Activated T-cell treated with anti-CD3 and anti-CD28 coated beads, Interleukin-2, amount 50 U/mL, for 4 hours (primary cell): ENCODE measurements at regions not wholly inside any gene's neighbourhood (a gene's known extent, or its start where the extent isn't known, plus 50 kb on each side); places are given as distances from the start of the nearest gene placed in this dataset.

Source experiments
- ATAC-seq, 2 donors: fragments of 200-7000 bp; cut with Tn5 transposase; one replicate each; pipeline ENCODE4 v1.10.0; 2021
- DNase-seq: peaks from one replicate; pipeline ENCODE4 v3.0.0-alpha.2; 2020
- H3K27me3 Mint-ChIP-seq: one replicate; pipeline ENCODE4 v1.8.0; 2021; ENCODE audit warnings: low read depth, mixed read lengths
- H3K36me3 Mint-ChIP-seq: one replicate; pipeline ENCODE4 v1.8.0; 2022; ENCODE audit warnings: mixed read lengths; ENCODE audit not compliant: insufficient read depth
- H3K4me1 Mint-ChIP-seq: one replicate; pipeline ENCODE4 v1.8.0; 2021; ENCODE audit warnings: low read depth, mixed read lengths
- H3K4me3 Mint-ChIP-seq: one replicate; pipeline ENCODE4 v1.8.0; 2021; ENCODE audit warnings: mild to moderate bottlenecking, moderate library complexity, mixed read lengths
- H3K9me3 Mint-ChIP-seq: one replicate; pipeline ENCODE4 v1.8.0; 2021; ENCODE audit warnings: mixed read lengths

DNA sequence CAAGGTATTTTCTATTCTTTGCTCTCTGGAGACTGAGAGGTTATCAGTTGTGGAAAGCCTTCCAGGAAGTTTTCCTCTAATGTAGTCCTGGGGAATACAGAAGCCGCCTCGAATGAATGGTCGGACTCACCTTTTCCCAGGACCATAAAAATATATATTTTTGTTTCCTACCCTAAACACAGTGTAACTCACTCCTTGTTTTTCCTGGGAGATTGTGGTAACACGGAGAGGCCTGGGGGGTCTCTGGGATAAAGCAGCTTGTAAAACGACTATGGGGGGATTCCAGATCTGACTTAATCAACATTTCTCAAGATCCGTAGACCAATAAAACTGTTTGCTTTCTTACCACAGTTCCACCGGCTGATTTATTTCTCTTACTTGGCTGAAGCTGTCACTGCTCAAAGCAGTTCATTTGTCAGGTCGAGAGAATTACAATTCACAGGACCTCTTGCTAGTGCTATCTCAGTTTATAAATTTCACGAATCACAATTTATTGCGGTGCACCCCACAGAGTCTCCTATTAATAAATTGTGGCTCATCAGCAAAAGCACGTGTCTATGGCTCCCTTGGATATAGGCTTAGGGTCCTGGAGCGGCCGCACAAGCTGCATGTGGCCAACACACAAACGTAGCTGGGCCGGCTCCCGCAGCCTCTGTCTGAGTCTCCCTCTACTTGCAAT is 176.3 kb upstream of the BMPER start:
- Mint-ChIP-seq H3K9me3 (peaks cover 3% of the 10 kb centered on the region), H3K4me1 (no peaks in the 10 kb centered on the region), H3K4me3 (no peak overlapping the region), H3K36me3 (peaks cover 8% of the 10 kb centered on the region), H3K27me3 (no peaks in the 10 kb centered on the region)
- DNase-seq = no peak
- no peak for ATAC-seq

DNA sequence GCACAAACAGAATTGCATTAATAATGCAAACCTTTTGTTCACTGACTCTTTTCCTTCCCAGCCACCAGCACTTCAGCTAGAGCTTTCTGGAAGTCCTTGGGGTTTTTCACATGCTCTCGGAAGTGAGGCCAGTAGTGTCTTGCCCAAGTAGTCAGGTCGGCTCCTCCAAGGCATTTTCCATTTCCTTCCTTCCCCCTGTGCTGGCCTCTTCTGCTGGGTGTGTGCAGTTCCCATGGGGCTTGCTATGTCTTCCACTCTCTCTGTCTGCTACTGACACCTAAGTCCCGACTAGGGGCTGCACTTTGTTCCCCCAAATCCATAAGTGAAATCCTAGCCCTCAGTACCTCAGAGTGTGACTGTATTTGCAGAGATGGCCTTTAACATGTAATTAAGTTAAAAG is 175.6 kb upstream of the BMPER start:
- H3K4me3 Mint-ChIP-seq = no peak overlapping the region
- DNase-seq = no peak
- H3K36me3 Mint-ChIP-seq = peaks cover 8% of the 10 kb centered on the region
- no peaks in the 10 kb centered on the region for H3K4me1 Mint-ChIP-seq
- no peak for ATAC-seq
- peaks cover 3% of the 10 kb centered on the region for H3K9me3 Mint-ChIP-seq
- H3K27me3 Mint-ChIP-seq = no peaks in the 10 kb centered on the region

DNA sequence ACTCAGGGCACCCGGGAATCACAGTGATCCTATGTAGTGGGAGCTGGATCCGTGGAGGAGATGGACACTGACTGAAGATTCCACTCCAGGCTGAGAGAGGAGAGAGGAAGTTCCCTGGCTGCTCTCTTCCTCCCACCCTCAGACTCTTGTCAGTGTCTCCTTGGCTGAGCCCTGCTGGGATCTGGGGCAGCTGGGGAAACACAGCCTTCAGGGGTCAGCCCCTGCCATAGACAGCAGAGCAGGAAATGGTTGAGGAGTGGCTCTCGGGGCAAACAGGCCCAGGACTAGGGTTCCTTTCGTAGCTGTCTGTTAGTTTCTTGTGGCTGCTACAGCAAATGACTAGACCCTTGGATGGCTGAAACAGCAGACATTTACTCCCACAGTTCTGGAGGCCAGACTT is 174.4 kb upstream of the BMPER start:
- Mint-ChIP-seq H3K4me1 (no peaks in the 10 kb centered on the region), H3K27me3 (no peaks in the 10 kb centered on the region), H3K4me3 (no peak overlapping the region), H3K36me3 (peaks cover 6% of the 10 kb centered on the region), H3K9me3 (peaks cover 3% of the 10 kb centered on the region)
- DNase-seq (no peak), ATAC-seq (no peak)

DNA sequence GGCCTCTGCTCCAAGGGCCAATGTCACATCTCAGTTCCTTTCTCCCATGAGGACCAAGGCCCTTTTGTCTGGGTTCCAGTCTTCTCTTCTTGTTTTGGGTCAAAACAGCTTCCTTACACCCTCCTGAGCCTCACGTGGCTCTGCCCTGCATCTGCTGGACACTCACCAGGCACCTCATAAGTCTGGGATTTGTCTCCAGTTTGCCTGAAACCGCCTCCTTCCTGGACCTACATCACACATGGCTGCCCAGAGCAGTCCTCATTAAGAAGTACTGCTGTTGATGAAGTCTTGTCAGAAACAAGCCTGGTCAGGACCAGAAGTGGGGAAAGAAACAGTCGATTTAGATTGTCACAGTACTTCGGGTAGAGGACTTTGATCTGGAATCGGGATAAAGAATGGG is 173.4 kb upstream of the BMPER start:
- no peak for DNase-seq
- Mint-ChIP-seq H3K27me3 (no peaks in the 10 kb centered on the region), H3K4me1 (no peaks in the 10 kb centered on the region), H3K4me3 (no peak overlapping the region), H3K36me3 (peaks cover 6% of the 10 kb centered on the region), H3K9me3 (peaks cover 3% of the 10 kb centered on the region)
- no peak for ATAC-seq

DNA sequence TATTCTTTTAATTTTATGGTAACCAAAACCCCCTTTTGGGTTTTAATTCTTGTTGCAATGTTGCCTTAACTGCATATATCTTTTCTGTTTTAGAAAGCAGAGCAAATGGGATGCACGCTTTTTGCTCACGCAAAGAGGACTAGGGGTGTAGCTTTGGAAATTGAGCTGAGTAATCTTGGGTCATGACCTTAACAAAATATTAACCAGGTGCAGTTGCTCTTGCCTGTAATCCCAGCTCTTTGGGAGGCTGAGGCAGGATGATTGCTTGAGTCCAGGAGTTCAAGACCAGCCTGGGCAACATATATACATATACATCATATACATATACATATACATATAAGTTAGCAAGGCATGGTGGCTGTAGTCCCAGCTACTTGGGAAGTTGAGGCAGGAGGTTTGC is 172.9 kb upstream of the BMPER start:
- H3K36me3 Mint-ChIP-seq = peaks cover 6% of the 10 kb centered on the region
- no peaks in the 10 kb centered on the region for H3K4me1 Mint-ChIP-seq
- H3K27me3 Mint-ChIP-seq = no peaks in the 10 kb centered on the region
- H3K4me3 Mint-ChIP-seq = no peak overlapping the region
- ATAC-seq (no peak), DNase-seq (no peak)
- peaks cover 5% of the 10 kb centered on the region for H3K9me3 Mint-ChIP-seq

DNA sequence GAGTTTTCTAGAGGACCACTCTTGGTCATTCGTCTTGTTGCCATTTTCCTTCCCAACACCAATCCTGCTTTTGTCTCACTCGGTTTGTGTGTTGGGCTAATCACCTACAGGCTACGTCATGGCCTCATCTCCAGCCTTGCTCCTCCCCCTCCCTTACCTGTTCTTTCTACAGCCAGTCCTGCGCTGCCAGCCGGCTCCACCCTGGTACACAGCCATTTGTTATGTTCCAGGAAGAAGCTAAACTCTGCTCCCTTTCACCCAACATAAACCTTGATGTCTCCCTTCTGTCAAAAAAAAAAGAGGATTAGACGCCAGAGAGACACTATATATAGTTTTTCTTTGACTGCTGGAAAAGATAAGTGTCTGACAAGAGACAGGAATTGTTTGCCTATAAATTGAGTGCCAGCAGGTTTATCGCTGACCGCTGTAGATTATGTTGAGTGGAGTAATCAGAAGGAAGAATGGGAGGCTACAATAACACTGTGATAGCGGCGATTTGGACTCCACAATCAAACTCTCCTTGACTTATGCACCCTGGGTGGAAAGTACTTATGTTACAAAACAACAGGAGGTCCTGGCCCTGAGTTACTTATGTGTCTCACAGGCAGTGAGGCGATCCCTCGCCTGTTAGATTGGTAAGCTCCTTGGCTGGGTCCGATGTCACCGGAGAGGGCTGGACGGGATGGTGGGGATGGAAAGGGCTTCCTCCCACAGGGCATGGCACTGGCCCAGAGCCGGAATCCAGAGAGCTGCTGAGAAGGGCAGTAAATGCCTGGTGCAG is 171.3 kb upstream of the BMPER start:
- Mint-ChIP-seq H3K4me3 (no peak overlapping the region), H3K9me3 (peaks cover 7% of the 10 kb centered on the region), H3K4me1 (no peaks in the 10 kb centered on the region), H3K36me3 (peaks cover 6% of the 10 kb centered on the region), H3K27me3 (no peaks in the 10 kb centered on the region)
- ATAC-seq = no peak
- DNase-seq = no peak

DNA sequence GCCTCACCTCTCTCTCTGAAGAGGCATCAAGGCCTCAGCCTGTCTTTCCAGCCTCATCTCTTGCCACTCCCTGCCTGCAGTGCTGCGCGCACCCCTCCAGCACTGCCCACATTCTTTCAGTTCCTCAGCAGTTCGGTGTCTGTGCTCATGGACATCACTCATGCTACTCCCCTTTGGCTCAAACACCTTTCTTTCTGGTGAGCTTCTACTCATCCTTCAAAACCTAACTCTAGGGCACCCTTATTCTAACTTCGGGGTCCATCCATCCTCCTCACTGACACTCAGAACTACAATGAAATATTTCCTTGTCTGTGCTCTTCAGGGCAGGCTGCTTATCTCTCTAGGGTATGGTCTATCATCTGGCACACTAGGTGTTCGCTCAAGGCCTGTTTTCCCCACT is 169.9 kb upstream of the BMPER start:
- DNase-seq (no peak), ATAC-seq (no peak)
- Mint-ChIP-seq H3K4me3 (no peak overlapping the region), H3K27me3 (no peaks in the 10 kb centered on the region), H3K9me3 (peaks cover 4% of the 10 kb centered on the region), H3K4me1 (no peaks in the 10 kb centered on the region), H3K36me3 (peaks cover 2% of the 10 kb centered on the region)

DNA sequence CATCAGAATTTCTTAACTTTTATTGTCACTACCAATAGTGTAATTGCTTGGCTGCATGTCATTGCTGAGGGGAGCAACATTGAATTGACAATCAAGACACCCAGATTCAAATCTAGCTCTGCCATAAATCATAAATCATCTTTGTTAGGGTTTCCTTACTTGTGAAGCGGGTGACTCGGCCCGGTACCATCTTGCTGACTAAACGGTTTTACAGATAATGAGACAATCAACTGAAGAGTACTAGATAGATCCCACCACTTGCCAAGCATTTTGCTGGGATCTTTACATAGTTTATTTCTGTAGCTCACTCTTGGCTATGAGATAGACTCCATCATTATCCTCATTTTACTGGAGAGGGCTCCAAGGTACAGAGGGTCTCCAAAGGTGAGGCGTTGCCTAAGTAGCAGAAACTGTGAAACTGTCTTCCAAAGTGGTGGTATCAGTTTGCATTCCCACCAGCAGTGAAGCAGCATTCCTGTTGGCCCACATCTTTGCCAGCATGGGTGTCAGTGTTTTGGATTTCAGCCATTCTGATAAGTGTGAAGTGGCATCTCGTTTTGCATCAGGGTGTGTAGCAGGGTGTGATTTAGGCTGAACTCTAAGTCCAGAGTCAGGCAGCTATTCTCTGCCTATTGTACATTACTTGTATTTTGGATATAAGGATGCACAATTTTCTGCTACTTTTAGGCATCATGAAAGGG is 168.7 kb upstream of the BMPER start:
- H3K4me3 Mint-ChIP-seq = no peak overlapping the region
- H3K9me3 Mint-ChIP-seq = peaks cover 4% of the 10 kb centered on the region
- no peak for DNase-seq
- H3K36me3 Mint-ChIP-seq = peaks cover 2% of the 10 kb centered on the region
- no peaks in the 10 kb centered on the region for H3K4me1 Mint-ChIP-seq
- no peak for ATAC-seq
- H3K27me3 Mint-ChIP-seq = no peaks in the 10 kb centered on the region

DNA sequence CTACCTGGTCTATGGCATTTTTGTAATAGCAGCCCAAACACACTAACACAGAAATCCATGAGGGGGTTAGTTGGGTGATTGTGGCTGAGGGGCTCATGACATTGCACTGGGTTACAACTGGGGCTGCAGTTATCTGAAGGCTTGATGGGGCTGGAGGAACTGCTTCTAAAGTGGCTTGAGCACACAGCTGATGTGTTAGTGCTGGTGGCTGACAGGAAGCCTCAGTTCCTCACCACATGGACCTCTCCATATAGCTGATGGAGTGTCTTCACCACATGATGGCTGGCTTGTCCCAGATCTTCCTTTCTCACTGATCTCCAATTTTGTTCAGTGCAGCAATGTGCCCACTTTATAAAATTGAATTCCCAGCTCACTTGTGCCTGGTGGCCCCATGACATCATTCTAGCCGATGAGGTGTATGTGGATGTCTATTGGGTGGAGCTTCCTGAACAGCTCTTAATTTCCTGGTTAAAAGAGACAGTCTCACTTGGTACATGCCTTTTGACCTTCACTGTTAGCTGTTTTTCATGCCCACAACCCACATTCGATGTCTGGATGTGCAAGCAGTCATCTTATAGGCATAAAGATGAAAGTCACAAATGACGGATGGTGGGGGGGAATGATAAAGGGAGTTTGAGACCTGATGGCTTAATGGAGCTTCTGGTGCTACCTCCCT is 166.9 kb upstream of the BMPER start:
- Mint-ChIP-seq H3K27me3 (no peaks in the 10 kb centered on the region), H3K4me1 (no peaks in the 10 kb centered on the region), H3K9me3 (peaks cover 4% of the 10 kb centered on the region), H3K36me3 (no peaks in the 10 kb centered on the region), H3K4me3 (no peak overlapping the region)
- no peak for DNase-seq
- no peak for ATAC-seq

DNA sequence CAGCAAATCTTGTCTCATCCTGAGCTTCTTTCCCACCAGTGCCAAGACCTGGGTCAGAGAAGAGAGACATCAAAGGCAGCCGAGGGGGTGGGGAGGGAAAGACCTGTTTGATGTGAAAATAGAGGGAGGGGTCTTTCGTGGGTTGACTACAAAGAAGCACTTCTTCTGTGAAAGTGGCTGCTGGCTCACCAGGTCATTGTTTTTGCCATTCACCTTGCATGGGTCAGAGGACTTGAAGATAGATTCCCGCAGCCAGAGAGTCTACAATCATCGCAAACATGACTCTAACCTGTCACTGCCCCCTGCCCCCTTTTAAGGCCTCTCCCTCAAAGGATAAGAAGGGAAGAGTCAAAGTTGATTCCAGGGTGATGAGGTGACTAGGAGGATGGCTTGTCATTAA is 166.1 kb upstream of the BMPER start:
- Mint-ChIP-seq H3K4me1 (no peaks in the 10 kb centered on the region), H3K36me3 (no peaks in the 10 kb centered on the region), H3K9me3 (peaks cover 4% of the 10 kb centered on the region), H3K27me3 (no peaks in the 10 kb centered on the region), H3K4me3 (no peak overlapping the region)
- DNase-seq (no peak), ATAC-seq (no peak)

DNA sequence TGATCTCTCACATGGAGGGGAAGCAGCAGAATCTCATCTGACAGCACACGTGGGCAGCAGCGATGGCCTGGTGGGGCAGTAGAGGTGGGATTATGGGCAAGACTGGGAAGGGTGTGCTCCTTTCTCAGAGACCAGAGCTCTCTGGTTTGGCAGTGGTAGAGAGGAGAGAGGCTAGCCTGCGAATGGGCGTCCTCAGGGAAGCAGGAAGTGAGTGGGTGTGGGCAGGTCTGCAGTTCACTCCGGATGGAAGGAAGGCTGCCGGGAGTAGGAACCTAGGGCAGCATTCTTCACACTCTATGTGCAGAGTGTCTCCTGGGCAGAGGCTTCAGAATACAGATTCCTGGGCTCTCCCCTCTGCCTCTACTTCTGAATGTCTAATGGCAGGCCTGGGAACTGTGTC is 162.8 kb upstream of the BMPER start:
- no peak for ATAC-seq
- Mint-ChIP-seq H3K4me1 (no peaks in the 10 kb centered on the region), H3K27me3 (no peaks in the 10 kb centered on the region), H3K9me3 (peaks cover 1% of the 10 kb centered on the region), H3K4me3 (no peak overlapping the region), H3K36me3 (no peaks in the 10 kb centered on the region)
- DNase-seq = no peak

DNA sequence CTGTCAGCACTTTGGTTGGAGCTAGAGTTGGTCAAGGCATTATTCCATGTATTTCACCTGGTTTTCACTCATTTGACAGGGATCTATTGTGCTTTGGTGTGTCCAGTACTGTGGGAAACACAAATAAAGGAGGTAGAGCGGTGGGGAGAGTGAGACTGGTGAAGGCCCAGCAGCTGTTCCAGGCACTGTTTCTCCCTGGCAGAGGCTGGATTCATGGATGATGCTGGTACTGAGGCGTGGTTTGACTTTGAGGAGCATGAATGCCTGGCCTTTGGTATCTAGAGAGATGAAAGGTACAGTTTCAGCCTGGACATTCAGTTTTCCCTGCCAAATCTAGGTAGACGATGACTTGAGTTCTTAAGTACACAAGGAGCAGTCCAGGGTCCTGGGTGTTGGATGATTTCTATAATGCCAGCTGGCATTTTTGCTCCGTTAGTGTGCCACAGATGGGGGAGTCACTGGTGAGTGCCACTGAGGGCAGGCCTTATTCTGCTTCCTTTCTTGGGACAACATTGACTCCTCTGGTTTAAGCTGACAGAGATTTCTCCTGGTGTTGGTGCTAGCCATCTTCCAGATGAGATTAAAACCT is 162.2 kb upstream of the BMPER start:
- Mint-ChIP-seq H3K4me3 (no peak overlapping the region), H3K4me1 (no peaks in the 10 kb centered on the region), H3K9me3 (no peaks in the 10 kb centered on the region), H3K36me3 (no peaks in the 10 kb centered on the region), H3K27me3 (no peaks in the 10 kb centered on the region)
- DNase-seq = no peak
- no peak for ATAC-seq

DNA sequence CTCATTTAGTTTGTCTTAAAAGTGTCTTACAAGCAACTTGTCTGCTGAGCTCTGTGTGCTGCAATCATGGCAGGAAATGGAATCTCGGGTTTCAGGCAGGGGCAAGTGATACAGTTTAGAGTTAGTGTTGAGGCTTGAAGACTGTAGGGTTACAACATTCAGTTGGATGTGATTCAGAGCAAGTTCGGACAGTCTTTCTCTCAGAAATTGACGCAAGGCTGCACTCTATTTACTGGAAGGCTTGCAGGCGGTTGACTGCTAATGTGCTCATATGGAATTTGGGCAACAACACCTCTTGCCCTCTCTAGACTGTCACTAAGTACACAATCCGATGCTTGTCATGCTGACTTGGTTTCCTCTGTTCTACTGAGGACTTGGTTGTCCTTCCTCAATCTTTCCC is 161.7 kb upstream of the BMPER start:
- ATAC-seq (no peak), DNase-seq (no peak)
- Mint-ChIP-seq H3K4me1 (no peaks in the 10 kb centered on the region), H3K4me3 (no peak overlapping the region), H3K9me3 (no peaks in the 10 kb centered on the region), H3K27me3 (no peaks in the 10 kb centered on the region), H3K36me3 (no peaks in the 10 kb centered on the region)
